CD4-positive, alpha-beta T cell treated with Interleukin-1 beta for 1 hour (primary cell): ENCODE measurements at regions not wholly inside any gene's neighbourhood (a gene's known extent, or its start where the extent isn't known, plus 50 kb on each side); places are given as distances from the start of the nearest gene placed in this dataset.

Experiments
- DNase-seq, 2 donors: peaks; one replicate each; pipeline ENCODE4 v3.0.0-alpha.2; 2020 to 2022

DNA sequence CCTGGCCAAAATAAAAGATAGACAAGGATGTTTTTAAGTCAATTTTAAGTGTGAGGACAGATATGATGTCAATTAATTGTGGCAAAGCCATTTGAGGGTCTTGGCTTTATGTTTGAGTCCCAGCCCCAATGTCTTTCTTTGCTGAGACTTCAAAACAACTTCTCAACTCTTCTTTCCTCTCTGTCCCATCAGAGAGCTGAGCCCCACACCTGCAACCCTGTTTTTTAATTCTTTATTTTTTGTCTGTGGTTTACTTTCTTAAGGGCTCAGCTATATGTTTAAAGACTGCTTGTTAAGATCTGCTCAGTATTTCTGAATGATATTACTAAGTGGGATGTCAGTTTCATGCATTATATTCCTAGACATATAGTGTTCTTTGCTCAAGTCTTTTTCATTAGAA lies 164.3 kb downstream of the HS3ST1 start:
- no peak for DNase-seq

DNA sequence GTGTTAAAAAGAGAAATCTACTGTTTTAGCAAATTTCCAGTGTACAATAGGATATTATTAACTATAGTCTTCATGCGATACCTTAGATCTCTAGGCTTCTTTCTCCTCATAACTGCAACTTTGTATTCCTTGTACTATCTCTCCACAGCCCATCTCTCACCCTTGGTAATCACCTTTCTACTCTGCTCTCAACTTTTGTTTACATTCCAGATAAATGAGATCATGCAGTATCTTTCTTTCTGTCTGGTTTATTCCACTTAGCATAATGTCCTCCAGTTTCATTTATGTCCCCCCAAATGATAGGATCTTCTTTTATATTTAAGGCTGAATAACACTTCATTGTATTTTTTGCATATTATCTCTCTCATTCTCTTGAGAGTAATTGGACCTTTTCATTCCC lies 165.5 kb downstream of the HS3ST1 start:
- DNase-seq, result no peak

DNA sequence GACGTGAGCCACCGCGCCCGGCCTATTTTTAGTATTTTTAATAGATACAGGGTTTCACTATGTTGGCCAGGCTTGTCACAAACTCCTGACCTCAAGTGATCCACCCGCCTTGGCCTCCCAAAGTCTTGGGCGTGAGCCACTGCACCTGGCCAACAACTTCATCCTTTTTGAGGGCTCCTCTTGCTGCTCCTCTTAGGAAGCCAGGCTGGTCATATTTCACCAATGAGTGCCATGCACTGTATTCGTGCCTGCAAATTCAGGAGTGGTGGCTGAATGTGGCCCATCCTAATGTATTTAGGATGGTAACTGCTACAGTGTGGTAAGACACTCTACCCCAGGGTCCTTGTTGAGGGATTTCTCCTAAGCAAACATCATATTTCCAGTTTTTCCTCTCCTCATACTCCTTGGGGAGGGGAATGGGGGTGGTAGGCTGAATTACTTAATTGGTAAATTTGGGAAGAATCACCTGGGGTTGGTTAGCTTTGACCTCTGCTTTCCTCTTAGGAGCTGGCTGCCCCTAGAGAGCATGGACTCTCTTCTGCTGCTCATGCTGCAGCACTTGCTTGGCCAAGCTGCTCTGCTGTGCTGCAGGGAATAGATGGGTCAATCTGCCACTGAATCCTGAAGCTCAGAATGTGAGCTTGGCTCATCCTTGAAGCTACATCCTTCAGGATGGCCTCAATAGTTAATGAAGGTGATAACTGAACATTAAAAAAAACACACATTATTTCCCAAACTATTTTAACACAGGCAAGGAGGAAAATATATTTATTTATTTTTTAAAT lies 167.4 kb downstream of the HS3ST1 start:
- DNase-seq, result no peak

DNA sequence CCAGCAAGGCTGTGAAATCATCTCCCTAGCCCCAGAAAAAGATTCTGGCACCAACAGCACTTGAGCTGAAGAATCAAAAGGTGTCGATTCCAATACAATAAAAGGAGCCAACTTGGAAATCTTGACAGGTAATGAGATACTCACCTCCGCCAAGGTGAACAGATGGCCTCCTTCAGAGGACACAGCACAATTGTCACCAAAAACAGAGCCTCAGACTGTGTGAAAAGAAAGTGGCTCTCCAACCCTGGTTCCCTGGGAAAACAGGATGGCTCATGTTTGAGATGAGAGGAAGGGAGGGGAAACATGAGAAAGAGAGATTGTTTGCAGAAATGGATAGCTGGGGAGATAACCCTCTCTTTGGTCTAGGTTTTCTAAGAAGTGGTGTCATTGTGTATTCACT lies 168.9 kb downstream of the HS3ST1 start:
- no peak for DNase-seq

DNA sequence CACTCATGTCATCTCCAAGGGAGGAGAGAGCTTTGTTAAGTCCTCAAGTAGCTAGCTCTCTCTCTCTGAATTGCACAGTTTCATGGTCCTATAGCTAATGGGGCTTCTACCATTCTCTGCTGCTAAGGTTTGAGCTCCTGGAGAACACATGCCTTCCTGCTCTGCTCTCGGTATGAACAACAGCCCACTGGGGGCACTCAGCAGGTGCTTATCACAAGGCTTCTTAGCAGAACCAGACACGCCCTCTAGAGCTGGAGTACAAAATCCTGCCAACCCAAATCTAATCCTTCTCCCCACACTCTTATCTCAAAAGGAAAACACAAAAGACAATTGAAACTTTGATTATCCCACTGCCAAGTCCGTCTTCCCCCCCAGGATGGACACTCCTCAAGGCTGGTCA lies 176.5 kb downstream of the HS3ST1 start:
- DNase-seq, result no peak

DNA sequence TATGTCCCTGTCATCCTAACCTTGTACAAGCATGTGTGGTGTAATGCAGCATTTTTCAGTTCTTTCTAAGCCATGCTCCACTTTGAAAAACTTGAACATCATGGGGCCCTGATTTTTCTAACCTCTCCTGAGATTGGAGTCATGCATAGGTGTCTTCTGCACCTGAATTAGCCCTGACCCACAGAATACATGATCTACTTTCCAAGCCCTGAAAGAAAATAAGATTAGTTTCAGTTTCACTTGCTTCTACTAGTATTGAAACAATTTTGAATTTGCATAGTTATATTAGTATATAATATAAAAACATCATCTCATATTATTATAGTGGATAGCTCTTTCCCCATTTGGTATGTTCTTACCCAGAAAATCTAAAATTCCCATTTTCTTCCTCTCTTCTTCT lies 178.2 kb downstream of the HS3ST1 start:
- DNase-seq, result no peak

DNA sequence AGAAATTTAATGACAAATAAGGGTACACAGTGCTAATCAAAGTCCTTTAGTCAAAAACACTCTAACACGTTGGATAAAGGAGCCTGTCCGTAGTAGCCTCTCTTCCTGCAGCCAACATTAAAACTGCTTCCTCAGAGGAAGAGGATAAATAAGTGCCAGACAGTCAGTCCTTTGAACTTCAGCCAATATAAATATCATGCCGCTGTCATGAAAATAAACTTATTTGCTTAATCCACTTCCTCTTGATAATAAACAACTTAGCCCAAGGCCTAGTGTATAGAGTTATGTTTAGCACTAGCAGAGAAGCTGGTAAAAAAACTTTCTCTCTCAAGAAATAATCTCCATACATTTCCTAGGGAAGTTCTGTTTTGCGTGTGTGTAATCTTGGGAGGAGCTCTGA lies 196.7 kb downstream of the HS3ST1 start:
- no peak for DNase-seq

DNA sequence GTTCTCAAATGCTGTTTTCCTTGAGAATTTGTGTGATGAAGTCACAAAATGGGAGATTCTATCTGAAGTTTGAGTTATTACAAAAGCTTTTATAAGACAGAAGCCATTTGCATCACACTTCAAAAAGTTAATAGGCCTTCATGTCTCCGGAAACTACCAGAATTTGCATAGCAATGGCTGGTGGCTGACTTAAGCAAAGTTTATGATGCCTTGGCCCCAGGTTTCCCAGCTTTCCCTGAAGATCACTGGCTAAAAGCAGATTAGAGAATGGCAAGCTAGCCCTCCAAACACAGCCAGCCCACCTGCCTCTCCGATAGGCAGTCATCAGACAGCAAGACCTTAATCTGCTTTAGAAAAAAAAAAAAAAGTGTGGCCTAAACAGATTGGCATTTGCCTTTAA lies 197.8 kb downstream of the HS3ST1 start:
- DNase-seq, result no peak

DNA sequence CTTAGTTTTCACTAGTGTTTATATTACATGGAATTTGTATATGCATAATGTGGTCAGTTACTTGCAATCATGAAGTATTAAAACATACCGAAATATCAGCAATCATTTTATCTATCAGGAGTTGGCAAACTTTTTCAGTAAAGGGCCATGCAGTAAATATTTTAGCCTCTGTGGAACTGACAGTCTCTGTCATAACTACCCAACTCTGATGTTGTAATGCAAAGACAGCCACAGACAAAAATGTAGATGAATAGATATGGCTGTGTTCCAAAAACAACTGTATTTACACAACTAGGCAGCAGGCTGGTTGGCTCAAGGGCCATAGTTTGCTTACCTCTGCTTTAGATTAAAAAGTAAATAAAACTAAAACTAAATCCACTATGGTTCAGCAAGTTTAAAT lies 200.2 kb downstream of the HS3ST1 start:
- DNase-seq, result no peak

DNA sequence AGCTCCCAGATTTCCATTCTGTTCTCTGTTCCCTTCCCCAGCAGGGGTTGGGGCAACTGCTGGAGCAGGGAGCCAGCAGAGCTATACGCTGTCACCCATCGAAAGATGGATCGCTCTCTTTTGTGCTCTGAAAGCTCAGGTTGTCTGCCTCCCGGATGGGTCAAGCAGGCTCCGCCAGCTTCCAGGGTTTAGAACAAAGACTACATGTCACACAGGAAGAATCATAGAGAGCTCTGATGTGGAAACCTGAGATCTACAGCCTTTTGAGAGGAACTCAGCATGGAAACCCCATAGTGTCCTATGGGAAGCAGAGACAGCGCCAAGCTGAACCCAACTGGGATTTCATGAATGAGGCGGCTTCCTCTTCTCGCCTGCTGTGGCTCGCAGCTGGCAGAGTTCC lies 205.4 kb downstream of the HS3ST1 start:
- DNase-seq, result no peak

DNA sequence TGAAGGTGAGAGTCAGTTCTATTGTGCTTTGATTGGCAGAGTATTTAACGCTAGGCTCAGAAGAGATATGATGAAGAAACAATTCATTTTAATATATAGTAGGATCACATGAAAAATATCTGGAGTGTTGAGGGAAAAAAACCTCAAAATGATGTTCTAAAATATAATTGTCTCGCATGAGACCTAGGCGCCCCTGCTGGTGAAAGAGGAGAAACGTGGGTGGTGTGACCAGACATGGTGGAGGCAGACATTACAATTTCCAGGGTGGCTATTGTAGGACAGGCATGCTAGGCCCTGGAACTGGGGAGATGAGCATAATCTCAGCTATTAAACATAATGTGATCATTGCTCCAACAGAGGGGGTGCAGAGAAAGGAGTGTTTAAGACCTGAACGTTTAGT lies 210.0 kb downstream of the HS3ST1 start:
- DNase-seq, result no peak

DNA sequence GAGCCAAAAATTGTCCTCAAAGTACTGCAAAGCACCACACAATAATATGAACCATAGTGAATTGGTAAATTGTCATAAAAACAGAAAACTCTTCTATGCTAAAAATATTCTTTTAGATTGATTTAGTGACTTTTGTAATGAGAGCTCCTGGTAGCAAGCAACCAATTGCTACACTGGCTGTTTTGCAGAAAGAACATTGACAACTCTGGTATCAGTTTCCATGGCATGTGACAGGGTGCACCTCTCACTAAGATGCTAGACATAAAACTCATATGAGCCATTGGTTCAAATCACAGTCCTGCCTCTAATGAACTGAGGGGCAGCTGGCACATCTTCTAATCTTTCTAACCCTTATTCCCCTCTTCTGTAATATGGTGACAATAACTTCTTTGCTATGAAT lies 212.2 kb downstream of the HS3ST1 start:
- DNase-seq, result no peak

DNA sequence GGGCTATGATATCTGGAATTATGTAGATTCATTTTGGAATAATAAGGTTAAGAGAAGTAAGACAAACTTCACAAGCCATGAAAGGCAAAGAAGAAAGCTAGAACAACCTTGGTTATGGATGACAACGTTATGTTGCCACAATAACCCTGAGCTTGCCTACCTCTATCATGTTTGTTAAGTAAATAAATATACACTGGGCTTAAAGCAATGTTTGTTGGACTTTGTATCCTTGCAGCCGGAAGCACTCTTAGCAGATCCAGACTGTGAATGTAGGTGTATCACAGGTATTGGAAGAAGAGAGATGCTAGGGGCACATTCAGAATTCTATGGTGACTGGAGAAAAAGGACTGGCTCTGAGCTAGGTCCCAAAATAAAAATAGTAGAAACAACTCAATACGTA lies 214.4 kb downstream of the HS3ST1 start:
- no peak for DNase-seq

DNA sequence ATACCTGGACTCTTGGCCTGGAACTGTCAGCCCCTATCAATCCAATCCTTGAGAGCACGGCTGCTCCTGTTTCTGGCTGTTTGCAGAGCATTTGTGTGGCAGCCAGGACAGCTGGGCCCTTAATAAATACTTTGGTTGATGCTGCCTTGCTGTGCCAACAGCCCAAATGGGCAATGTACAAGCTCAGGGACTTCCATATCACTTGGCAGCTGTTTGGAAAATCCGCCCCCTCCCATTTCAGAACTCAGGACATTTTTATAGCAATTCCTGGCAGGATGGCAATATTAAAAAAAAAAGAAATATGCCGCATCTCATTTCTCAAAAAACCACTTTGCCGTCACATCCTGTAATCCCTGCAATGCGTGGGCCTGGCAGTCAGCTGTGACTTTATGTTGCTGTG lies 218.9 kb downstream of the HS3ST1 start:
- no peak for DNase-seq

DNA sequence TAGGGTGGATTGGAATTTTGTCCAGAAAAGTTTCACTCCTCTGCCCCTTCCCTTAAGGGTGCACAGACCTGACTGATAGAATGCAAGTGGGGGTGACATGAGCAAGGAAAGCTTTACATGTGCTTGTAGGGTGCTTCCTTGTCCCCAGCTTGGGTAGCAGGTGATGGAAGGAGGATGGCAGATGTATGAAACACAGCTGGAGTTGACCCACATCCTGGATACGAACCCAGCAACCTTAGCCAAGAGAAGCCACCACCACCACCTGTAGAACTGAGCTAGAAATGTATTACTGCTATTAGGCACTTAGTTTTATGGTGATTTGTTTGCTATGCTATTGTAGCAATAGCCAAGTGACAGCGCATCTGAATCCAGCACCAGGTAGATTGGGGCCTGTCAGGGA lies 227.4 kb downstream of the HS3ST1 start:
- no peak for DNase-seq

DNA sequence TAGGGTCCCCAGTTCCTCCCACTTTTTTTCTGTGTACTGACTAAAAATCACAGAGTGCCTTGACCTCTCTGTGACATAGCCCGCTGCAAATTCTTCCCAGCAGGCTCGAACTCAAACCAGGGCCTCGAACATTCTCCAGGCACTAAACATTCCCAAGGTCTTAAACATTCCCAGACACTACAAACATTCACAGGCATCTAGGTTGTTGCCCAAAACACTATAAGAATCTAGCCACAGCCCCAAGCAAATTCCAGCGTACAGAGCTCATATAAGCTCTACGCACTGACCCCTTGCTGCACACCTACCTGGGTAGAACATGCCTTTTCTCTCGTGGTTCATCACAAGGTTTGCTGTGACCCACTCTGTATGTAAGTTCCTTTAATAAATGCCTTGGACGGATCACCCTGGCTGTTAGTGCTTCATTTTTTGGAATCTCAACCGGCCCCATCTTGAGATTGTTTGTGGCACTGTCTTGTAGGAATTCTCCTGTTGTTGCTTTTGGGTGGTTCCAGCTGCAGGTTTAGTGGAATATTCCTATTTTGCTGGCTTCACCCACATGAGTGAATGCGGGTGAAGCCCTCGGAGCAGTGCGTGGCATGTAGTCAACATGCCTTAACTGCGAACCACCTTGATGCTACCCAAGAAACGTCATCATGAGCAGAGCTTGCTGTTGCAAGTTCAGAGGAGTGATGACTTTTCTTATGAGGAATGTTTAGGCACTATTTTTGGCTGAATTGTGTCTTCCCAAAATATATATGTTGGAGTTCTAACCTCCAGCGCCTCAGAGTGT lies 230.0 kb downstream of the HS3ST1 start:
- no peak for DNase-seq

DNA sequence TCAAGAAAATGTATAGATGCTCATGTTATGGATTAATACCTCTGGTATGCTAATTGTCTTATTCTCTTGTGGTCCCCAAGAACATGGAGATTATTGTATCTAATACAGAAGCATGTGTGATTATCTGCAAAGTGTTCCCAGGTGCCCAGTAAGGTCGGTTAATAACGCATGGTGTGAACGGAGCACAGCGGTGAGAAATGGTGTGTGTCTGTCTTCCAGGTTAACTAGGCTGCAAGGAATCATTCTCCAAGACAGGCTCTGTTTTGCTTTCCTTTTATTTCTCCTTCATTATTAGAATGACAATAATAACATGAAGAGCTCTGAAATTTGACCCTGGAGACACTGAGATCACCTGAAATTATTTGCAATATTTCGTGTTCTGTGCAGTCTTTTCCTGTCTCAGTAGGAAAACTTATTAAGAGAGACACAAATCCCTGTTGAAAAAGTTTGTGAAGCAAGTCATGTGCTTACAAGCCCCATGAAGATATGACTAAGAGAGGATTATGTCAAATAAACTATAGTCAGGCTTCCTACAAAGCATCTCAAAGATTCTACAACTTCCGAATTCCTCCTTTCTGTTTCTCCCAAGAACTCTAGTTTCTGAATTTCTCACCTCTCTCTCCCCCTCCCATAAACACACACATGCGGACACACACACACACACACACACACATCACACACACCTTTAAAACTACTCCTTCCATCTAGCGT lies 230.9 kb downstream of the HS3ST1 start:
- no peak for DNase-seq

DNA sequence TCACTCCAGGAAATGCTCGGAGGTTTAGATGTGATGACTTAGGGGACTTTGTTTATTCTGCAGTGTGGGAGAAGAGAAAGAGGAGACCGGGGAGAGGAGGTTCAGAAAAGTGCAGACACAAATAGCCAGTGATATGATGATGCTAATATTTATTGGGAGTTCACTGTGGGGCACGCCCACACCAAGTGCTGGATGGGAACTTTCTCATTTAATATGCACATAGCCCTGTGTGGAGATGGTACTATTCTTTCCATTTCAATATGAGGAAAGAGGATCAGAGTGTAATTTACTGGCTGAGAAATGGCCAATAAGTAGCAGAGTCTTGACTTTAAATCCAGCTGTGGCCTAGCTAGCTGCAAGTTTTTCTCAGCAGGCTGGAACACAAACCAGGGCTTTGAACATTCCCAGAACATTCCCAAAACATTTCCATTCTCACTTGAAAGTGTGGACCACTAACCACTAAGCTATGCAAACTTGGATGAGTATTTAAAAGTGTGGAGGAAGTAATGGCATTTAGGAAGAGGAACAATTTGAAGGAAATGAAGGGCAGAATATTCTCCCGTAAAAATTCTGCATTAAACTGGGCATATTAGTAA lies 231.7 kb downstream of the HS3ST1 start:
- DNase-seq, result no peak

DNA sequence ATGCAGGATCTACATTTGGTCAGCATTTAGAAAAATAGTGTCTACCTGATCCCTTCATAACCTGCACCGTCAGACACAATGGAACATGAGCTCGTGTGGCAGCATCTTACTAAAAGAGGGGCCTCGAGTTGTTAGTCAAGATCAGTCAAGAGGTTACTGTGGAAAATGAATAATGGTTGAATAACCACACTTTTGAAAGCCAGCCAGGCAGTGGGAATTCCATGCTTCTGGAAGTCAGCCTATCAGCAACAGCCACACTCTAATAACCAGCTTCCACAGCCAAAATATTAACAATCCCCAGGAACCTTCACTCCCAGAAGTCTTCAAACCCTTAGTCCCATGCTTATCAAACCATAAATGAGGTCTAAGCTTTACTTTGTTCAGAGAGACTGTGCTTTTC lies 234.3 kb downstream of the HS3ST1 start:
- no peak for DNase-seq

DNA sequence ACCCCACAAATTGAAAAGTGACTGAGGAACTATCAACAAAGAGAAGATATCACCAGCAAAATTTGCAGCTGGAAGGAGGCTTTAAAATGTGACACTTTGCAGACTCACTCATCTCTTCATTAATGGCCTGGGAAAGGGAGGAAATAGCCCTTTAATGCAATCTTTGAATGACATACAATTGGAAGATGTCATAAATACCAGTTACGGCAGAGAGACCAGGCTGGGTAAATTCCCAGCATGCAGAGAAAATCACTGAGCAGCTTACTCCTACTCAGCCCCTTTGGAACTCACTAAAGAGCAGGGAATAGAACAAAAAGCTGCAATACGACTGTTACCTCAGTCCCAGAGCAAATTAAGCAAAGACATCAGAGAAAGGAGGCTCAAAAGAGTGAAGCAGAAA lies 238.9 kb downstream of the HS3ST1 start:
- DNase-seq, result no peak

DNA sequence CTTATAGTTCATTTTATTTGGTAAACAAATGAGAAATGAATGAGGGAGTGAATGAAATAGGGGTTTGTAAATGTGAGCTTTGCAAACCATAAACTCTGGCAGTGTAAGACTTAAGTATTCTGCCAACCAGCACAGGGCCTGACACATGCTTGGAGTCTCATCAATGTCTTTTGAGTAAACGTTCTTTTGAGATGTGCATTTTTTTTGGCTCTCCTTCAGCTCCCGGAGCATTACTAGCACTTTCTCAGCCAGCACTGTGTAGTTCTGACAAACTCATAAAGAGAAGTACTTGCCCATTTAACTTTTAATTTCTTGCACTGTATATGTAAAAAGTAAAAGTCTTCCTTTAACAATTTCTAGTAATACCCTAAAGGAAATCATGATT lies 245.3 kb downstream of the HS3ST1 start:
- no peak for DNase-seq

DNA sequence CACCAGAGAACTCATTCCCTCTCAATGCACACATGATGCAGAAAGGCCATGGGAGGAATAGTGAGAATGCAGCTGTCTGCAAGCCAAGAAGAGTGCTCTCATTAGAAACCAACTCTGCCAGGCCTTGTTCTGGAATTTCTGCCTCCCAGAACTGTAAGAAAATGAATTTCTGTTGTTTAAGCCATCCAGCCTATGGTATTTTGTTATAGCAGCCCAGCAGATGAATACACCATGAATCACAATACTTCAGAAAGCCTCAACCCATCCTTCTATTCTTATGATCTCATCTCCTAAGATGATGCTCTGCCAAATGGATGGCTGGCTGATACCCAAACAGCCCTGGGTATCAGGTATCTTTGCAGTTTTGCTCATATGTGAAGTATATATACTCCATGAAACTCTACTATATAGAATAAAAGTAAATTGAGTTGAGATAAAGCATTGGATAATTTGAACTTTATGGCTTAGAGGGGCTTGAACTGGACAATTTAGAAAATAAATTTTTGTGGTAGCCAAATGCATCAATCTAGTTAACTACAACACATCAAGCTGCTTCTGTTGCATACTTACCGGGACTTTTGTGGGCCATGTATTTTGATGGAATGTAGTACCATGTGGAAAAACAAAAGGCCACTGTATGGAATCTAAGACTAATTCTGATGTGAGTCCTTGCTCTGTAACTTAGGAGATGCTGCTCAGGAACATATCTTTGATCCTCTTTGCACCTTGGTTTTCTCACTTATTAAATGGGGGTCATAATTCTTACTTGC lies 245.9 kb downstream of the HS3ST1 start:
- no peak for DNase-seq

DNA sequence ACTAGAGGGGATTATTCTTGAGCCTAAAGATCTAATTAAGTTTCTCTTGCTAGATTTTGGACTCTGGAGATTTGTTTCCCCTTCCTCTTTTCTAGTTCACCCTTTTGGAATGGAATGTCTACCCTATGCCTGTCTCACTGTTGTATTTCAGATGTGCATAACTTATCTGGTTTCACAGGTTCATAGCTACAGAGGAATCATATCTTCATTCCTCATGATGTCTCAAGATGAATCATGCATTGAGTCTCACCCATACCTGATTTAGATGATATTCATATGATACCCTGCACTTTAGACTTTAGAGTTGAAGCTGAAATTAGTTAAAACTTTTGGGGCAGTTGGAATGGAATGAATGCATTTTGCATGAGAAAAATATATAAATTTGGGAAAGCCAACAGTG lies 246.7 kb downstream of the HS3ST1 start:
- no peak for DNase-seq
